HG02885 (cell line): ENCODE measurements at regions not wholly inside any gene's neighbourhood (a gene's known extent, or its start where the extent isn't known, plus 50 kb on each side); places are given as distances from the start of the nearest gene placed in this dataset.

Experiments
- ATAC-seq: cut with Tn5 transposase; IDR thresholded peaks from one replicate; pipeline ENCODE4 v1.9.1; 2021; ENCODE audit warnings: mild to moderate bottlenecking; ENCODE audit not compliant: unreplicated experiment, poor library complexity

DNA sequence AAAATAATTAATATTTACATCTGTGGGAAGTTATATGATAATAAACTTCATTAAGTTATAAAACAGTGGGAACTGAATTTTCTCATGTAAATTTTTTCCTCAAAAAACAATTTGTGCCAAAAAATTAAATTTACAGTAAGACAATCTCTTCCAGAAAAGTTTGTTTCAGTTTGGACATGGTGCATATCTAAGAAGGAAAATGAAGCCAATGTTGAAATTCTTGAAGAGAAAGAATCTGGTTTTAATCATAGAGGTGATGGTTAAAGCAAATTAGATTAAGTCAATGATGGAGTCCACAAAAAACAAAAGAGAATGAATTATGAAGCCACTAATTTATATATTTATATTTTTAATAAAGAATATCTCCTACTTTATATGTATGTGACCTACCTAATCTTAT is 457.2 kb upstream of the SLITRK1 start:
- ATAC-seq: no peak

DNA sequence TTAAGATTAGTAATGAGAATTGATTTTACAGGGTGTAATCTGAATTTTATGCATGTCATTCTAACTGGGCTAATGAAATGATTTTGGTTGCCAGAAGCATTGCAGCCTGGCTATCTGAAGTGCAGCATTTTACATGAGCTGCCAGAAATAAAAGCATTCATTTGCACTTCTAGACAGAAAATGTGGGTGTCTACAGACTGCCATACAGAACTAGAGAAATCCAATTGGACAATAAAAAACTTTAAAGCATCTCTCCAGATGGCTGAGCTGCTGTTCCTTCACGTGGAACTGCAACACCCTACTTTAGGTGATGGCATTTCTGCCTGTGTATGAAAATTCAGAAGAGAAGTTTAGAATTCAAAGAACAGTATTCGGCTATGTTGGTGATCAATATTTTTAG is 450.1 kb upstream of the SLITRK1 start:
- no peak for ATAC-seq

DNA sequence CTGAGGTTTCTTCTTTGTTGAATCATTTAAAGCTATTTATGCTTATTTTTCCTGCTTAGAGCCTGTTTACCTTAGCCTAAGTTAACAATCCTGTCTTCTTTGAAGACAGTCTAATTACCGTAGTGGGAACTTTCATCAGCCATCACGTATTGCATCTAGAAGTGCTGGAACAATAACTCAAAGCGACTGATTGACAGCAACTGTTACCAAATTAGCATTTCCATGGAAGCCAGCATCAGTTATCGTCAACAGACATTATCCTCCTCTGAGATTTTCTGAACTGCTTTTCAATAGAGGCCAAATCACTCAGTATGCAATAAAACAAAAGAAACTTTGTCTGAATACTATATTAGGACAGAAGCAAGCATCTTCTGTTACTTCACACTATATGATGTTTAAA is 433.3 kb upstream of the SLITRK1 start:
- ATAC-seq: no peak

DNA sequence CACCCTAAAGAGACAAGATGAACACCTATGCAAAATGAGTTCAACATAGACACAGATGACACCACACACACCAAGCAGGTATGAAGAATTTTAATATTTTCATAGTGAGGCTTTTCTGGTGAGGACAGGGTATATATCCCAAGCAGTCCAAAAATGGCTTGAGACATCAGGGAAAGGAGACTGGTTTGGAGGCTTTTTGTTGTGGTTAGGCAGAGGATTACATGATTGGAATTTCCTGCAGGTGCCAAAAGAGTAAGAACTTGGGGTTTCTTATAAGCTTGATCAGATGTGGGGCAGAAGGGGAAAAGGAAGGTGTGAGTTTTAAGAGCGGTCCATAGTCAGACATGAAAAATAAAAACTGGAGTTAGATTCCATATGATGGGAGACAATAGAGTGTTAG is 420.8 kb upstream of the SLITRK1 start:
- no peak for ATAC-seq

DNA sequence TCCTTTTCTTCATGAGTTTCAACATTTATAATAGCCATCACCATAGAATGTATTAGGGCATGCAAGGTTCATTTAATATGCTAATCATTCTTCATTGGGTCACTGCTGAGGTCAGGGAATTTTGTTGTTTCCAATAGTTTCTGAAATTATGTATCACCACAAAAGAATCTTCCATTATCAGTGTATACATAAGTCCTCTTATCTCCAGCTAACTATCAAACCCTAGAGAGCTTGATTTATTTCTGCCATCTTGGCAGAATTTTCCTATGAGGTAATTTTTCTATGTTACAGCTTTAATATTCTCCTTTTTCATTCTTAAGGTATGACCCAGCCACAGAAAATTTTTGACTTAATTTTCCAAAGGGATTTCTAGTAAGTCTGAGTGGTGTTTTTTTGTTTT is 415.0 kb upstream of the SLITRK1 start:
- ATAC-seq: no peak

DNA sequence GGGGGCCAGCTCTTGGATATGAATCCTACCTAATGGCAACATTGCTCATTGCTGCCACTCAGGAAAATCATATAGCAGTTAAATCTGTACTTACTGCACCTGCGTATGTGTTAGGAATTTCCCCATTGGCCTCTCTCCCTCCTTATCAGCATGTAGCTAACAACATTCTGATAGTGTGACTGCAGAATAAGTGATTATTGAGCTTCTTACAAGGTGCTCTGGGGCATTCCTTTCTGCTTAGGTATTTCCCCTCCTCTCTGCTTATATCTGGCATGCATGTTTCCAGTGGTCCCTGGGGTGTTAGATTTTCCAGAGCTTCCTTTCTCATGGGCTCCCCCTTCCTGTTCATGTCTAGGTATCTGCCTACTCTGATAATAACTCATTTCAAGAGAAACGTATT is 414.1 kb upstream of the SLITRK1 start:
- ATAC-seq: no peak

DNA sequence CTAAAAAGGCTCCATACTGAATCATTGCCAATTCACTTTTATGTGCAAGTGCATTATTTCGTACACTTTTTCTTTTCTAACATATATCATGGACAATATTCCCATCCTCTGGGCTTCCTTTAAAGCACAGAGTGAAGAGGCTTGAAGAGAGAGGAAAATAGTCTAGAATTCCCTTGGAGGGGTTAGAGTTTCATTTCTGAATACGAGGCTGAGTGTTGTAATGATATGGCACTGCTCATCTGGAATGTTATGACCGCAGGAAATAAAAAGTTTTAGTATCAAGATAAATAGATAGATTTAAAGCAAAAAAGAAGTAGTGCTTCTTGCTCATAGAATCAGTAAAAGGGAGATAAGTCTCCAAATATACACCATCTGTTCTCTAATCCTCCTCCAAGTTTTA is 412.3 kb upstream of the SLITRK1 start:
- ATAC-seq: no peak

DNA sequence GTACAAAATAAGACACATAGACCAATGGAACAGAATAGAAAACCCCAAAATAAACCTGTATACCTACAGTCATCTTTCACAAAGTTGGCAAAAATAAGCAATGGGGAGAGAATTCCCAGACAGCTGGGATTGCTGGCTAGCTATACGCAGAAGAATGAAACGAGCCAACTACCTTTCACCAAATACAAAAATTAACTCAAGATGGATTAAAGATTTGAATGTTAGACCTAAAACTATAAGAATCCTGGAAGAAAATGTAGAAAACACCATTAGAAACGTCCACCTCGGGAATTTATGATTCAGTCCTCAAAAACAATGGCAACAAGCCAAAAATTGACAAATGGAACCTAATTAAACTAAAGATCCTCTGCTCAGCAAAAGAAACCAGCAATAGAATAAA is 408.1 kb upstream of the SLITRK1 start:
- ATAC-seq: no peak

DNA sequence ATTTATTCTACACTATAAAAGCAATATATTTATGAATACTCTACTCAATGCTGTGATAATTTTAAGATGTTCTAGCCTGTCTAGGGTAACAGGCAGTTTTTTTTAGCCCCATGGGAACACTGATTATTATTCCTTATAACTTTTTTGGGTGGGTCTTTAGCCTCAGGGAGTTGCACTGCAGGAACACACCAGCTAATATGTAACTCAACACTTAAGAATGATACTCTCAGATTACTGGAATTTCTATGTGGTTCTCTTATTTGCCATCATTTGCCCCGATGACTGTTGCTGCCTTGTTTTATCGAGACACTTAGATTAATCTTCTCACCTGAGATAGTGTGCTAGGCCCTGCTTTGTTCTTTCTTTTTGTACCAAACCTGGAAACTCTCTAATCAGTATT is 396.9 kb upstream of the SLITRK1 start:
- no peak for ATAC-seq

DNA sequence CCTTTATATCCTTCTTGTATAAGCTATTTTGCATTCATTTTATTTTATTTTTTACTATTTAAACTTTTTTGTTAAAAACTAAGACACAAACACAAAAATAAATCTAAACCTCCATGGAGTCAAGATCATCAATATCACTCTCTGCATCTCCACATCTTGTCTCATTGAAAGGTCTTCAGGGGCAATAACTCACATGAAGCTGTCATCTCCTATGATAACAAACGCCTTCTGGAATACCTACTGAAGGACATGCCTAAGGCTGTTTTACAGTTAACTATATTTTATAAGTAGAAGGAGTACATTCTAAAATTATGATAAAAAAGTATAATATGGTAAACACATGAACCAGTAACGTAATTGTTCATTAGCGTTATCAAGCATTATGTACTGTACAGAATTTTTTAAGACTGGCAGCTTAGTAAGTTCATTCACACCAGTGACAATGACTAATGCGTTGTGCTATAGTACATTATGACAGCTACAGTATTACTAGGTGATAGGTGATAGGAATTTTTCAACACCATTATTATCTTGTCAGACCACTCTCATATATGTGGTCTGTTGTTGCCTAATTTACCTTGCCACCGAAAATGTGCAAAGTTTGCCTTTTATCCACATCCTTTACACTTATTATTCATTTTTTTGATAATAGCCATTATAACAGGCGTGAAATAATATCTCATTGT is 390.7 kb upstream of the SLITRK1 start:
- no peak for ATAC-seq

DNA sequence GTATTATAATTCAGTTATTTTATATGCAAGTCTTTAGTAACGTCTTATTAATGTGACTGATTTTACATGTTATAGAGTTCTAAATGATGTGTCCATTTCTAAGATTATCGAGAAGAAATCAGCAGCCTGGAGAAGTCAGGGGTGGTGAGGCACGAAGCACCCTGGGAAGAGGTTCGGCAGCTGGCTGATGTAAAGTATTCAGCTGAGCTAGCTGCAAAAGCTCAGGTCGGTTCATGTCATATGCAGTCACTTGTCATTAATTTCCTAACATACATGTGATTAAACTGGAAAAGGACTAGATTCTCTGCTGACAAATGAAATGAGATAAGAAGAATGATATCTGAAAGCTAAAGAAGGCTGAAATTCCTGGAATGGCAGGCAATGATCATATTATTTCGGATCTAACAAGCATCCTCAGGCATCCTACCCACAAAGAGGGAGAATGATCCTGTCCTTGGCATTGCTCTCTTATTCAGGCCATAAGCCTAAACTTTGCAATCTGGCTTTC is 383.0 kb upstream of the SLITRK1 start:
- no peak for ATAC-seq

DNA sequence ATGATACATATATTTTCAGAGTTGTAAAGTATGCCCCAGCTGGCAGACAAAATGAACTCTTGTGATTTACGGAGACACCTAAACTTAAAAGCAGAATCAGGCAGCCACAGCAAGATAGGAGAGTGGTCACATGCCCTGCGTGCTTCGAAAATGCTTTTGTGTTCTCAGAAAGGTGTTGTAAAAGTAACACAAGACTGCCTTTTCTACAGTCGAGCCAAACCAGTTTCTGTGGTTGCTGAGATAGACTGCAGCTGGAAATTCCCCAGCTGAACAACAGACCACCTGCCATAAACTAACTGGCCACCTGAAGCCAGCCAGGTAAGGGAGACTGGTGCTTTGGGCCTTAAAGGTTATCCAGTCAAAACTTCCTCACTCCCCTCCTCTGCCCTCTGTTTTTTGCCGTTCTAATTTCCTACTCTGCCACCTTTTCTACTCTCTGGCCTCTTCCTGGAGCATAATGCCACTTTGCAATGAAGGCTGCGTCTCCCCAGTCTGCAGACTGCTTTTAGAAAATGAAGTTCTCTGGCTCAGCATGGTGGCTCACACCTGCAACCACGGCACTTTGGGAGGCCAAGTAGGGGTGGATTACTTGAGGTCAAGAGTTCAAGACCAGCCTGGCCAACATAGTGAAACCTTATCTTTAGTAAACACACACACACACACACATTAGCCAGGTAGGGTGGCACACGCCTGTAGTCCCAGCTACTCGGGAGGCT is 381.2 kb upstream of the SLITRK1 start:
- no peak for ATAC-seq

DNA sequence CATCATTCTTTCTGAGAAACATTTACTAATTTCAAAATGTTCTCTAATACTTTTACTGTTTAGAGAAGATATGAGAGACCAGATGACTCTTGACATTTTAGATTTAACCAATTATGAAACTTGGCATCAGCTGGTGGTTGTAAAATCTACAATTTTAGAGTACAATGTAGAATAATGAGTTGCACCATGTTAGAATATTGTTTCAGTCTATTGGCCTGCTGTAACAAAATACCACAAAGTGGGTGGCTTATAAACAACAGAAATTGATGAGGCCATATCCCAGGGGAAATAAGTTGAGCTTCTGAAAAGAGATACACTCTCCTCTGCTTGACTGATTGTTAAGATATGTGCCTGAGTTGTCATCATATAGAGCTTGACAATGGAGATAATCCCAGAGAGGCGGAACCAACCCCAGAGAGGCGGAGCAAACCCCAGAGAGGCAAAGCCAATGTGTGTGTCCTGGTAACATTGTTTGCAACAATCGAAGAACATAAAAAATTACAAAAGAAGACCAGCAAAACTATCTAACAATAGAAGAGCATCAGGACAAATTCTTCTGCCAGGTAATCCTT is 373.0 kb upstream of the SLITRK1 start:
- no peak for ATAC-seq

DNA sequence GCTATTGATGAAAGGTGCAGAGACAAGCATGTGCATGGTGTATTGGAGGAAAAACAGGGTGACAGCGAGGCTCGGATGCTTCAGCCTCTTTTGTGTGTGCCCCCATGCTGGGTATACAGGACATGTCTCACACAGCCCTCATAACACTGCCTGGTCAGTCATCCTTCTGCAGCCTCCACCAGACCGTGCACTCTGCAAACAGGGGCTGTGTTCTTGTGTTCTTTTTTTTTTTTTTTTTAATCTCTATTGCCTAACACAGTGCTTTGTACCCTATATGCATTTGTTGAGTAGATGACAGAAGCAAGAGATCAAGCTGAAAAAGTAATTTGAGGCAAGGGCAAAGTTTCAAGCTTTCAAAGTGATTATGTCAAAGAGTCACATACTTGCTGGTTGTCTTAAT is 367.2 kb upstream of the SLITRK1 start:
- ATAC-seq: no peak

DNA sequence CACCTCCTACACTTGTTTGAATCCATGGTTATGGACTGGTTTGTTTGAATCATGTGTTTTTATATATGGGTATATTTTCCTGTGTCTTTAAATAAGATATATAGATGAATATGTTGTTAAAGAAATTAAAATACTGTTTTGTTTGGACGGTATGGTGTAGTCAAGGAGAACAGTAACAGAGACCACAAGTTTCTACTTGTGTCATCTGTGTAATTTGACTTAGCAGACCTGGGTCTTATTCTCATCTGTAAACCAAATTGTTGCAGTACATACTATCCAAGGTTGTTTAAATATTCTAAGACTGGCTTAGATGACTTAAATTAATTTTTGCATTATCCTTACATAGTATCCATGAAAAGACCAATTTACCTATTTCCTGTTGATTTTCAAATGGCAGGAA is 361.1 kb upstream of the SLITRK1 start:
- ATAC-seq: no peak

DNA sequence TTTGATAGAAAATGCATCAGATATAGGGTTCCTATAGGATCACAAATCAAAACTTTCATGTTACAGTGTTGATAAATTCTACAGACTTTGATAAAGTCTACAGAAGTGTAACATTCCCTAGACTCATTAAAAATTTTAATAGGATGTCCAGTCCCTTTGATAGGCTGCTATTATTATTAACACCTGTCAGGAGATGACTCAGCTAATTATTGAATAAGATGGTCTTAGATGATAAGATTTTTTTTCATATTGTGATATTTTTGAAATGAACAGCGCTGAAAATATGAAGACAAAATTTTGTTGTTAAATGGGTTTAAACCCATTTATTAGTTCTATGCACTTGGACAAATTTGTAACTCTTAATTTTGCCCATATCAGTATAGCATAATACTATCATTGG is 356.8 kb upstream of the SLITRK1 start:
- ATAC-seq: no peak

DNA sequence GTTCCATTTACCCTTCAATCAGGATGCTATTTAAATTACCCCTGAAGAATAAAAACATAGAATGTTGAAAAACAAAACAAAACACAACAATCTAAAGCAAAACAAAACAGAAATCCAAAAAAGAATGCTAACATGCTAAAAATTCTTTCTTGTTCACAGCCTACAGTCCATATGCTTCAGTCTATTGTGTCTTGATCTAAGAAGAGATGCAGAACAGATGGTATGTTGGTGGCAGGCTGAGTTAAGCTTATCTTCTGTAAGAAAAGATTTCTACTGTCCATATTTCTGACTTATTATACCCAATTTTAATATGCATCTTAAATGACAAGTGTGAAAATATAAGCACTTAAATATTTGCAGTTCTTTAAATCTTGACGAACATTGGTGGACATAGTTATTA is 356.1 kb upstream of the SLITRK1 start:
- no peak for ATAC-seq

DNA sequence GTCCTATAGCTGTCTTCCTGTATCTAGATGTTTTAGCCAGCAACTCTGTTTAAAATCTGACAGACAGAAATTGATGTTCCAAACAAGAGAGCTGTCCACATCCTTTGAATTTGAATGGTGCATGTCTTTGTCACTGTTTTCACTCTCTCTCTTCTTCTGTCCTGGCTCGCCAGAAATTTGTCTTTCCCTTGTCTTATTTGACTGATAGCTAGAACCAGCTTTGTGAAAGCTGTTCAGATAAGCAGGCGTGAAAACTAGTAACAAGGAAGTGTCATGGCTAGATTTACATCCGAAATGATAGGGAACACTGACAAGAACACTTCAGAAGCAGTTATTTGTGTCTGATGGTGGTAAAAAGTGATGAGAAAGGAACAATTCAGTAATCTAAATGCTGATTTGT is 354.9 kb upstream of the SLITRK1 start:
- no peak for ATAC-seq

DNA sequence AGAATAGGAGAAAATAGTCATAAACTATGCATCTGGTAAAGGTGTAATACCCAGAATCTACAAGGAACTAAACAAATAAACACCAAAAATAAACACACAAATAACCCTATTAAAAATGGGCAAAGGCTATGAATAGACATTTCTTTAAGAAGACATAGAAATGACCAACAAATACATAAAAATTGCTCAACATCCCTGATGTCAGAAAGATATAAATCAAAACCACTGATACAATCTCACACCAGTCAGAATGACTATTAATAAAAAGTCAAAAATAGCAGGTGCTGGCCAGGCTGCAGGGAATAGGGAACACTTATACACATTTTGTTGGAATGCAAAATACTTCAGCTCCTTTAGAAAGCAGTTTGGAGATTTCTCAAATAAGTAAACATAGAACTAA is 352.1 kb upstream of the SLITRK1 start:
- no peak for ATAC-seq

DNA sequence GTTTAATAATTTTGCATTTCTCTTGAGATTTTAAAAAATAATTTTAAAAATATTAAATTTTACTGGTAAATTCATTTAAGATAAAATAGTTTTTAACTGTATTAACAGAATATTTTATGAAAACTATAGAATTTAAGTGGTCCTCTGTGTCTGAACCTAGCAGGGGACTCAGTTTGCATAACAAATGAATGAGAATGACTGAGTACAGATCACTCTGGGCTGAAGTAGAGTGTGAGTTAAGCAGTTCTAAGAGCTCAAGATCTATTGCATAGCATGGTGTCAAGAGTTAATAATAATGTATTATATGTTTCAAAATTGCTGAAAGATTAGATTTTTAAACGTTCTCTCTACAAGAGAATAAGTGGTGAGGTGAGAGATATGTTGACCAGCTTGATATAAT is 348.3 kb upstream of the SLITRK1 start:
- no peak for ATAC-seq

DNA sequence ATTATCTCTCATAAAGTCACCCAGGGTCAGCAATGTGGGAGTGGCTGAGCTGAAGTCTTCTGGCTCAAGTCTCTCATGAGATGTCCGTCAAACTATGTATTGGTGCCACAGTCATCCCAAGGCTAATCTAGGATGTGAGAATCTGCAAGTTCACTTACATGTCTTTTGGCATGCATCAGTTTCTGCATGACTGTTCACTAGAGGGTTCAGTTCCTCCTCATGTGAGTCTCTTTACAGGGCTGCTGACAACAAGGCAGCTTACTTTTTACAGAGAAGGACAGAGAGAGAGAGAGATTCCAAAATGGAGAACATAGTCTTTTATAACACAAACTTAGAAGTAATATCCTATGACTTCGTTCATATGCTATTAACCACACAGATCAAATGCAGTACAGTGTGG is 328.8 kb upstream of the SLITRK1 start:
- ATAC-seq: no peak
